Neuronal stem cell (in vitro differentiated cells): ENCODE measurements at regions not wholly inside any gene's neighbourhood (a gene's known extent, or its start where the extent isn't known, plus 50 kb on each side); places are given as distances from the start of the nearest gene placed in this dataset.
A peak's percentile ranks its signal among the peaks of the same experiment; 100 is the strongest.

Experiments used
- DNase-seq: peaks from one replicate; pipeline ENCODE4 v3.0.0-alpha.2; 2013; ENCODE audit warnings: low spot score
- H2AFZ ChIP-seq: one replicate; pipeline ENCODE4 v1.6.1; 2013; ENCODE audit warnings: mild to moderate bottlenecking, low read length, inconsistent platforms
- H2AK5ac ChIP-seq: 2 replicates; pipeline ENCODE4 v1.6.1; 2013; ENCODE audit warnings: low read depth, mild to moderate bottlenecking, inconsistent platforms, low read length, moderate library complexity, mixed read lengths
- H2BK120ac ChIP-seq: 2 replicates; pipeline ENCODE4 v1.6.1; 2013; ENCODE audit warnings: low read depth, mild to moderate bottlenecking, inconsistent platforms, low read length, moderate library complexity, mixed read lengths
- H2BK12ac ChIP-seq: one replicate; pipeline ENCODE4 v1.6.1; 2013; ENCODE audit warnings: low read length, inconsistent platforms
- H2BK15ac ChIP-seq: 2 replicates; pipeline ENCODE4 v1.6.1; 2013; ENCODE audit warnings: mild to moderate bottlenecking, low read length, inconsistent platforms, mixed read lengths
- H2BK5ac ChIP-seq: one replicate; pipeline ENCODE4 v1.6.1; 2013; ENCODE audit warnings: inconsistent platforms, mild to moderate bottlenecking, low read length, moderate library complexity
- H3K14ac ChIP-seq: one replicate; pipeline ENCODE4 v1.6.1; 2013; ENCODE audit warnings: low read length, inconsistent platforms
- H3K18ac ChIP-seq: 2 replicates; pipeline ENCODE4 v1.6.1; 2013; ENCODE audit warnings: low read length, inconsistent platforms
- H3K23ac ChIP-seq: 2 replicates; pipeline ENCODE4 v1.6.1; 2013; ENCODE audit warnings: low read depth, mild to moderate bottlenecking, mixed read lengths, low read length, inconsistent platforms; ENCODE audit not compliant: poor library complexity
- H3K27ac ChIP-seq: replicated peaks from 3 replicates; pipeline ENCODE4 v1.5.1; 2013; ENCODE audit warnings: low read length, inconsistent platforms
- H3K27me3 ChIP-seq, 3 experiments: 2 replicates each; pipeline ENCODE4 v1.6.1; 2013; ENCODE audit warnings: low read length in 3 of 3, mild to moderate bottlenecking in 2 of 3, inconsistent platforms in 1 of 3, low read depth in 1 of 3, mixed read lengths in 1 of 3, moderate library complexity in 1 of 3; ENCODE audit not compliant: control insufficient read depth in 3 of 3, insufficient read depth in 3 of 3
- H3K36me3 ChIP-seq, 2 donors: replicated peaks in 1 of 2; 2 replicates each; pipeline ENCODE4 v1.6.1; 2013; ENCODE audit warnings: low read length in 2 of 2; ENCODE audit not compliant: control insufficient read depth in 2 of 2, insufficient read depth in 2 of 2
- H3K4ac ChIP-seq: 2 replicates; pipeline ENCODE4 v1.6.1; 2013; ENCODE audit warnings: inconsistent platforms, mild to moderate bottlenecking, low read length, moderate library complexity
- H3K4me1 ChIP-seq, 2 donors: 1 replicate in 1 of 2; 2 replicates in 1 of 2; pipeline ENCODE4 v1.6.1; 2013; ENCODE audit warnings: low read length in 2 of 2, low read depth in 1 of 2; ENCODE audit not compliant: control insufficient read depth in 2 of 2, insufficient read depth in 1 of 2
- H3K4me2 ChIP-seq: one replicate; pipeline ENCODE4 v1.6.1; 2013; ENCODE audit warnings: mild to moderate bottlenecking, low read length, inconsistent platforms; ENCODE audit not compliant: insufficient read depth, poor library complexity, severe bottlenecking
- H3K4me3 ChIP-seq, 2 donors: 2 replicates each; pipeline ENCODE4 v1.5.1; 2013; ENCODE audit warnings: low read length in 2 of 2, mild to moderate bottlenecking in 2 of 2, inconsistent platforms in 1 of 2, moderate library complexity in 1 of 2
- H3K79me1 ChIP-seq: one replicate; pipeline ENCODE4 v1.6.1; 2013; ENCODE audit warnings: low read depth, mild to moderate bottlenecking, inconsistent platforms, low read length, moderate library complexity
- H3K9ac ChIP-seq: one replicate; pipeline ENCODE4 v1.6.1; 2013; ENCODE audit warnings: mild to moderate bottlenecking, low read depth, low read length, inconsistent platforms; ENCODE audit not compliant: poor library complexity
- H3K9me3 ChIP-seq, 2 donors: replicated peaks in 1 of 2; 2 replicates each; pipeline versions ENCODE3 to v1.6.1; 2013; ENCODE audit warnings: low read length in 2 of 2, mild to moderate bottlenecking in 2 of 2, inconsistent platforms in 1 of 2, low read depth in 1 of 2, mixed read lengths in 1 of 2, moderate library complexity in 1 of 2; ENCODE audit not compliant: control insufficient read depth in 2 of 2, insufficient read depth in 1 of 2
- H4K8ac ChIP-seq: one replicate; pipeline ENCODE4 v1.6.1; 2013; ENCODE audit warnings: low read depth, mild to moderate bottlenecking, inconsistent platforms, low read length, moderate library complexity
- H4K91ac ChIP-seq: one replicate; pipeline ENCODE4 v1.6.1; 2013; ENCODE audit warnings: low read length, low read depth, mild to moderate bottlenecking, inconsistent platforms; ENCODE audit not compliant: poor library complexity
- WGBS, 2 donors: extraction: QIAGEN DNeasy Blood & Tissue Kit; methylation state at CpG; one replicate each; pipeline ENCODE4 v1.1.7; 2013; ENCODE audit warnings: missing lambda C conversion rate in 2 of 2, mixed read lengths in 1 of 2; ENCODE audit not compliant: insufficient read length in 2 of 2, insufficient replicate concordance in 1 of 2; ENCODE audit errors: extremely low coverage in 2 of 2; 5-methylcytosine and 5-hydroxymethylcytosine counted together

GRCh38 chr5:142244440-142244839, 80.4 kb downstream of the SPRY4 start:
- no peak overlapping the region for H3K14ac ChIP-seq
- H2BK12ac ChIP-seq, result no peak overlapping the region
- H3K4me3 ChIP-seq, result no peak overlapping the region
- H3K27me3 ChIP-seq, result no peaks in the 10 kb centered on the region
- no peak overlapping the region for H3K9ac ChIP-seq
- no peaks in the 10 kb centered on the region for H3K79me1 ChIP-seq
- H3K4ac ChIP-seq, result no peak overlapping the region
- H3K36me3 ChIP-seq, result no peaks in the 10 kb centered on the region
- no peak overlapping the region for H4K8ac ChIP-seq
- peak overlapping the region; percentile 85 for H3K18ac ChIP-seq
- H2AFZ ChIP-seq, result no peak overlapping the region
- H3K9me3 ChIP-seq, result peaks cover 2 to 5% of the 10 kb centered on the region in 2 donors
- WGBS, 2 donors, result no CpG with 5 or more reads among the region's 1 CpG
- H2BK15ac ChIP-seq, result peak overlapping the region; percentile 46
- no peak overlapping the region for H3K27ac ChIP-seq
- H4K91ac ChIP-seq, result no peak overlapping the region
- H3K23ac ChIP-seq, result no peak overlapping the region
- H2AK5ac ChIP-seq, result peak overlapping the region; percentile 89
- H3K4me1 ChIP-seq, result peaks cover 8 to 14% of the 10 kb centered on the region in 2 donors
- H2BK5ac ChIP-seq, result no peak overlapping the region
- no peak overlapping the region for H3K4me2 ChIP-seq
- DNase-seq, result no peak
- no peak overlapping the region for H2BK120ac ChIP-seq

GRCh38 chr5:142242272-142242671, 82.5 kb downstream of the SPRY4 start:
- peaks cover 2 to 5% of the 10 kb centered on the region in 2 donors for H3K9me3 ChIP-seq
- peaks cover 8 to 10% of the 10 kb centered on the region in 2 donors for H3K4me1 ChIP-seq
- no peak overlapping the region for H4K8ac ChIP-seq
- H4K91ac ChIP-seq, result no peak overlapping the region
- no peak overlapping the region for H2AK5ac ChIP-seq
- no peak for DNase-seq
- no peaks in the 10 kb centered on the region for H3K79me1 ChIP-seq
- H3K27ac ChIP-seq, result no peak overlapping the region
- H3K9ac ChIP-seq, result no peak overlapping the region
- H2AFZ ChIP-seq, result no peak overlapping the region
- no peak overlapping the region for H2BK120ac ChIP-seq
- no peaks in the 10 kb centered on the region for H3K36me3 ChIP-seq
- H3K23ac ChIP-seq, result no peak overlapping the region
- no peak overlapping the region for H3K18ac ChIP-seq
- WGBS, 2 donors, result no CpG with 5 or more reads among the region's 3 CpGs
- H3K4me2 ChIP-seq, result no peak overlapping the region
- no peak overlapping the region for H2BK15ac ChIP-seq
- H3K4me3 ChIP-seq, result no peak overlapping the region
- H2BK5ac ChIP-seq, result no peak overlapping the region
- no peak overlapping the region for H2BK12ac ChIP-seq
- H3K14ac ChIP-seq, result no peak overlapping the region
- H3K27me3 ChIP-seq, result no peaks in the 10 kb centered on the region
- no peak overlapping the region for H3K4ac ChIP-seq

- Histone ChIP-seq H3K36me3 (no peaks in the 10 kb centered on the region), H3K18ac (no peak overlapping the region), H4K8ac (no peak overlapping the region), H2AFZ (no peak overlapping the region), H3K79me1 (no peaks in the 10 kb centered on the region), H3K9ac (no peak overlapping the region), H2BK15ac (no peak overlapping the region), H3K27ac (no peak overlapping the region), H3K4me1 (peaks cover 12 to 19% of the 10 kb centered on the region in 2 donors), H3K14ac (no peak overlapping the region), H3K4ac (no peak overlapping the region), H2BK5ac (no peak overlapping the region), H3K23ac (no peak overlapping the region), H3K27me3 (no peaks in the 10 kb centered on the region), H3K4me2 (no peak overlapping the region), H2AK5ac (no peak overlapping the region), H2BK120ac (no peak overlapping the region), H2BK12ac (no peak overlapping the region), H3K9me3 (peaks cover 2 to 5% of the 10 kb centered on the region in 2 donors), H3K4me3 (no peak overlapping the region), H4K91ac (no peak overlapping the region)
- DNase-seq, result no peak
- no CpG with 5 or more reads among the region's 4 CpGs for WGBS, 2 donors
Observed at GRCh38 chr5:142239394-142240159, 85.2 kb downstream of the SPRY4 start.

GRCh38 chr5:142237707-142238106, 87.1 kb downstream of the SPRY4 start:
- Histone ChIP-seq H3K4ac (no peak overlapping the region), H4K91ac (no peak overlapping the region), H2BK12ac (no peak overlapping the region), H3K27me3 (no peaks in the 10 kb centered on the region), H3K18ac (no peak overlapping the region), H2AFZ (no peak overlapping the region), H3K27ac (no peak overlapping the region), H3K79me1 (no peaks in the 10 kb centered on the region), H3K36me3 (no peaks in the 10 kb centered on the region), H3K9me3 (peaks cover 2 to 3% of the 10 kb centered on the region in 2 donors), H2AK5ac (no peak overlapping the region), H2BK120ac (no peak overlapping the region), H3K4me2 (no peak overlapping the region), H3K9ac (no peak overlapping the region), H2BK5ac (no peak overlapping the region), H3K4me3 (no peak overlapping the region), H4K8ac (no peak overlapping the region), H3K14ac (no peak overlapping the region), H2BK15ac (no peak overlapping the region), H3K4me1 (peaks cover 12 to 19% of the 10 kb centered on the region in 2 donors), H3K23ac (no peak overlapping the region)
- DNase-seq, result no peak
- WGBS, 2 donors, result no CpG with 5 or more reads among the region's 3 CpGs
